ENCODE measurements at regions not wholly inside any gene's neighbourhood (a gene's known extent, or its start where the extent isn't known, plus 50 kb on each side); places are given as distances from the start of the nearest gene placed in this dataset.

DNA sequence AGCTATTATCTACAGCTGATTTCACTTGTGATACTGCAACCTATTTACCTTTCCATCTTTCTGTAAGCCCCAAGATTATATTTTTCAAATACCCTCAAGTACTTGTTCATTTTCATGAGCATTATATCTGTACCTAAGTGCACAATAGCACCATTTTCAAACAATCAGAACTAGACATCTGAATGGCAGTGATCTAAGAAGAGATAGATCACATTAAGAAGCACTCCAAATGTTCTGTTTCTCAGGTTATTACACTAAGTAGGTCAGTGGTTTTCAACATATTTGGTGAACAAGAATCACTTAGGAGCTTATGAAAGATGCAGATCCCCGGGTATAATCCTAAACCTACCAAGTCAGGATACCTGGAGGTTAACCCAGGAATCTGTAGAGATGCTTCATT, 872.7 kb downstream of the DCDC2C start:
- ChIA-PET POLR2A (no interaction called here), CTCF (ENCODE audit: low intra/inter-chr PET ratio, low total read pairs) (no interaction called here)
- in situ Hi-C loops (cut with HindIII; ENCODE audit: extremely low pct_ligation_motif_present, low pct_unique_long_range_greater_than_20kb) (no loop called here), intact Hi-C loops (cut with micrococcal nuclease; ENCODE audit: unreplicated experiment) (no loop called here)
- Histone ChIP-seq H3K4me3 (replicated peaks in 1 of 3; ENCODE audit: insufficient read depth in 1 of 3, low read depth in 2 of 3, low read length in 3 of 3) (no peak overlapping the region), H3K4me1 (ENCODE audit: insufficient read depth, low read length) (no peaks in the 10 kb centered on the region), H3K27me3 (ENCODE audit: control insufficient read depth in 1 of 2, insufficient read depth in 2 of 2, low read length in 2 of 2) (no peaks in the 10 kb centered on the region), H3K79me2 (ENCODE audit: insufficient read depth, low read length) (no peaks in the 10 kb centered on the region), H3K9ac (ENCODE audit: insufficient read depth, low read depth, low read length) (no peak overlapping the region), H3K9me3 (ENCODE audit: low read length) (peaks cover 96% of the 10 kb centered on the region), H3K4me2 (ENCODE audit: low read depth, low read length) (no peak overlapping the region), H4K20me1 (ENCODE audit: insufficient read depth, low read length) (no peaks in the 10 kb centered on the region), H2AFZ (ENCODE audit: low read length) (no peak overlapping the region), H3K27ac (ENCODE audit: extremely low read length, insufficient read depth, low read length) (no peak overlapping the region), H3K36me3 (replicated peaks in 1 of 2; ENCODE audit: control insufficient read depth in 1 of 2, insufficient read depth in 2 of 2, low read length in 2 of 2) (no peaks in the 10 kb centered on the region)
- TF ChIP-seq ZKSCAN8 (CRISPR knock-in tag; IDR thresholded peaks at IDR 0.05; ENCODE audit: borderline replicate concordance) (no peak), KMT2B (CRISPR knock-in tag; IDR thresholded peaks at IDR 0.05) (no peak), ZNF234 (CRISPR knock-in tag; conservative IDR thresholded peaks at IDR 0.05) (no peak), ETV5 (CRISPR knock-in tag; IDR thresholded peaks at IDR 0.05; ENCODE audit: borderline replicate concordance) (no peak), MTA3 (CRISPR knock-in tag; IDR thresholded peaks at IDR 0.05) (no peak), SP1 (IDR thresholded peaks at IDR 0.05) (no peak), SP1 (CRISPR knock-in tag; IDR thresholded peaks at IDR 0.05) (no peak), ZSCAN22 (CRISPR knock-in tag; IDR thresholded peaks at IDR 0.05) (no peak), DR1 (CRISPR knock-in tag; IDR thresholded peaks at IDR 0.05) (no peak), KLF6 (CRISPR knock-in tag; IDR thresholded peaks at IDR 0.05) (no peak), ZNF3 (CRISPR knock-in tag; IDR thresholded peaks at IDR 0.05) (no peak)
- TF ChIP-seq, protein P1, sequence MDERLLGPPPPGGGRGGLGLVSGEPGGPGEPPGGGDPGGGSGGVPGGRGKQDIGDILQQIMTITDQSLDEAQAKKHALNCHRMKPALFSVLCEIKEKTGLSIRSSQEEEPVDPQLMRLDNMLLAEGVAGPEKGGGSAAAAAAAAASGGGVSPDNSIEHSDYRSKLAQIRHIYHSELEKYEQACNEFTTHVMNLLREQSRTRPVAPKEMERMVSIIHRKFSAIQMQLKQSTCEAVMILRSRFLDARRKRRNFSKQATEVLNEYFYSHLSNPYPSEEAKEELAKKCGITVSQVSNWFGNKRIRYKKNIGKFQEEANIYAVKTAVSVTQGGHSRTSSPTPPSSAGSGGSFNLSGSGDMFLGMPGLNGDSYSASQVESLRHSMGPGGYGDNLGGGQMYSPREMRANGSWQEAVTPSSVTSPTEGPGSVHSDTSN (CRISPR knock-in tag; IDR thresholded peaks at IDR 0.05), result no peak
- TF ChIP-seq, protein P2, sequence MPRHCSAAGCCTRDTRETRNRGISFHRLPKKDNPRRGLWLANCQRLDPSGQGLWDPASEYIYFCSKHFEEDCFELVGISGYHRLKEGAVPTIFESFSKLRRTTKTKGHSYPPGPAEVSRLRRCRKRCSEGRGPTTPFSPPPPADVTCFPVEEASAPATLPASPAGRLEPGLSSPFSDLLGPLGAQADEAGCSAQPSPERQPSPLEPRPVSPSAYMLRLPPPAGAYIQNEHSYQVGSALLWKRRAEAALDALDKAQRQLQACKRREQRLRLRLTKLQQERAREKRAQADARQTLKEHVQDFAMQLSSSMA (CRISPR knock-in tag; IDR thresholded peaks at IDR 0.05), result no peak
- ATAC-seq (no peak), FAIRE-seq (no peak), DNase-seq (ENCODE audit: low spot score) (no peak)
- no TSS peak for BruUV-seq (replicated peaks)
- WGBS (ENCODE audit: low lambda C conversion rate), result 0% methylated on average over 1 of the region's 1 CpG
